A549 (cell line): ENCODE measurements at regions not wholly inside any gene's neighbourhood (a gene's known extent, or its start where the extent isn't known, plus 50 kb on each side); places are given as distances from the start of the nearest gene placed in this dataset.
"Not testable (repeated sequence)": the region's sequence is repeated elsewhere in the genome, so short reads cannot be mapped to it uniquely, and the experiment has no call there.

Experiments used
- ATAC-seq, 2 experiments: fragments of 200-7000 bp in 1 of 2; fragments of >200 bp in 1 of 2; cut with Nextera tagmentation in 1 of 2; cut with Tn5 transposase in 1 of 2; 3 replicates each; pipeline versions ENCODE4 v1.8.0 to v1.9.1; 2018 to 2020; ENCODE audit warnings: mild to moderate bottlenecking in 1 of 2, moderate library complexity in 1 of 2
- CTCF ChIA-PET: fragments of 300-600 bp; sonication (Branson Sonifier 250); formaldehyde crosslinking; extraction: SDS; loops from one replicate; lab custom pipeline; 2021; ENCODE audit warnings: antibody characterized with exemption, inconsistent platforms; lab: Yijun Ruan, JAX
- POLR2A ChIA-PET: fragments of 350-600 bp; formaldehyde crosslinking; extraction: SDS; loops from one replicate; lab custom pipeline; 2021; ENCODE audit warnings: antibody characterized with exemption, inconsistent platforms; lab: Yijun Ruan, JAX
- DNase-seq, 2 experiments: peaks; one replicate each; pipeline versions ENCODE4 v3.0.0 to v3.0.0-alpha.2; 2011 to 2016; ENCODE audit warnings: low read depth in 1 of 2, low spot score in 1 of 2
- FAIRE-seq: peaks from 2 replicates; lab custom pipeline; 2011; peaks lifted over from hg19 to GRCh38; lab: Jason Lieb, UNC
- H3K27ac ChIP-seq, 2 experiments: fragments of >200 bp; sonication (Bioruptor Twin); formaldehyde crosslinking; 3 replicates each; pipeline ENCODE4 v1.5.1; 2016 to 2017
- H3K4me1 ChIP-seq: fragments of >200 bp; sonication (Bioruptor Twin); formaldehyde crosslinking; 3 replicates; pipeline ENCODE4 v1.6.1; 2016
- H3K4me2 ChIP-seq: fragments of >200 bp; sonication (Bioruptor Twin); formaldehyde crosslinking; 3 replicates; pipeline ENCODE4 v1.6.1; 2016
- H3K4me3 ChIP-seq: fragments of >200 bp; sonication (Bioruptor Twin); formaldehyde crosslinking; 3 replicates; pipeline ENCODE4 v1.5.1; 2016
- H3K9me3 ChIP-seq: fragments of >200 bp; sonication (Bioruptor Twin); formaldehyde crosslinking; 3 replicates; pipeline ENCODE4 v1.6.1; 2016
- WGBS: methylation state at CpG from one replicate; pipeline ENCODE4 v1.1.6; 2017; ENCODE audit errors: missing lambda C conversion rate; 5-methylcytosine and 5-hydroxymethylcytosine counted together

DNA sequence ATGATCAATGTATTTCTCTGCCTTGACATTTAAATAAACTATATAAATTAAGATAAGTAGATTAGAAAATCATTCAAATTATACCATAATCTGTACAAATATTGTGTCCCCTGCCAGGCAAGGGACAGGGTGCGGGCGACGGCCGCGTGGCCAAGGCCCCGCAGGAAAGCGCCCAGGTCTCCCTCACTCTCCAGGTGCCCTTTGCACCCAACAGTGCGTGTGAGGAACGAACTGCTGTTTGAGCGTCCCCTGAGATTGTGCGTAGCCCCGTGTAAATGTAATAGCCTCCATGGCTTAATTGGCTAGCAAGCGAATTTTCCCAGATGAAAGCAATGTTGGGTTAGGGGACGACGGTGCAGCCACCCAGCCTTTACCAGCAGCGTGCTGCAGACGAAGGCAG lies 161.4 kb downstream of the SYT15 start:
- H3K4me1 ChIP-seq, DNase-seq, H3K27ac ChIP-seq, FAIRE-seq, H3K4me3 ChIP-seq, CTCF ChIA-PET, ATAC-seq, H3K9me3 ChIP-seq, POLR2A ChIA-PET, H3K4me2 ChIP-seq: not testable (repeated sequence)
- 89% methylated on average over 16 of the region's 17 CpGs for WGBS

DNA sequence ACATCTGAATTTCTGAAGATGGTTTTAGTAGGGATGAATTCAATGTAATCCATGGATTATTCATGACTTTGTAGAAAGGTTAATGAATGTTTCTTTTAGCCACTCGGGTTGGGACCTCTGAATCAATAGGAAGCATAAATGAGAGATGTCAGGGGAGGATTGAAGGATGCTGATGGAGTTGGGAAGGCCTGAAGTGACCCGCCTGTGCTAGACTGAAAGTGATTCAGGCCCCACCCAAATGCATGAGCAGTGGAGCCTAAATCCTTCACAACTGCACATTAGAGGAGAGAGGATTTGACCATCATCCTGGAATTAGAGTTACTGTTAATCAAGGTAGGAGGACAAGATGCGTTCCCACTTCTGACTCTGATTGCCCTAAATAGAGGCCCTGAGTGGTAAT lies 162.2 kb upstream of the PTPN20 start:
- DNase-seq, CTCF ChIA-PET, H3K4me2 ChIP-seq, H3K27ac ChIP-seq, H3K4me1 ChIP-seq, H3K4me3 ChIP-seq, FAIRE-seq, H3K9me3 ChIP-seq, ATAC-seq, POLR2A ChIA-PET: not testable (repeated sequence)
- WGBS: 65% methylated on average over 3 of the region's 3 CpGs

DNA sequence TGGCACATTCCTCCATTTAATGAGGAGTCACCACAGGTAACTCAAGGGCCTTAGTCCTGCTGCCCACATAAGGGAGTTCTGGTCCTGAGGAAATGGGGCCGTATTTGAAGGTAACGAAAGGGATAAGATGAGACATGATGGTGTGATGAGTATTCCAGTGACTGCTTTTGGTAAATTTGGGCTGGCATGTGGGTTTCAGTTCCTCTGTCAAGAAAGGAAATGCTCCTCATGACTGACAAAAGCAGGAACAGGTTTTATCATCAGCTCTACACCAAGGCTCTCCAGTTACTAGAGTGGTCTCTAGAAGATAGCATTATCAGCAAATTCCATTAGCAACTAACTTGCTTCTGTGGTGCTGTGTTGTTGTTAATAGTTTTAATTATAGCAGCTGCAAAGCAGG lies 161.8 kb upstream of the PTPN20 start:
- POLR2A ChIA-PET, CTCF ChIA-PET: not testable (repeated sequence)

DNA sequence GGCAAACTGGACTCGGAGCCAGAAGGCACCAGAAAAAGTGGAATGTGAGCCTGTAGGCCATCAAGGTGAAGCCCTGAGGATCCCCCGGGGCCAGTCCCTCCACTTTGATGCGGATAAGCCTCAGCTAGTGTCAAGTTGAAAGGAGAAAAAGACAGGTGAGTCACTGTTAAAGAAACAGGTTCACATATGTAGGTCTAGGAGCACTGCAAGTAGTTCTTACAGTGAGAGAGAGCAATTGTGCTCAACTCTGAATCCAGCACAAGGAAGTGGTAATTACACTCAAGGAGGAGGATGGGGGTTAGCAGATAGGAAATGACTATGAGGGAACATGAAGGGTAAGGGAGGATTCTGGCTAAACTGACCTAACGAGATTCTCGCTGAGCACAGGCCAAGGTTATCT lies 157.5 kb upstream of the PTPN20 start:
- CTCF ChIA-PET, POLR2A ChIA-PET, FAIRE-seq, DNase-seq, H3K4me1 ChIP-seq, H3K27ac ChIP-seq, H3K9me3 ChIP-seq, H3K4me2 ChIP-seq, ATAC-seq, H3K4me3 ChIP-seq: not testable (repeated sequence)
- 86% methylated on average over 1 of the region's 5 CpGs for WGBS

More for the DNA sequence above, 161.8 kb upstream of the PTPN20 start:
- DNase-seq, H3K27ac ChIP-seq, H3K4me3 ChIP-seq, H3K9me3 ChIP-seq, H3K4me2 ChIP-seq, FAIRE-seq, H3K4me1 ChIP-seq, ATAC-seq: not testable (repeated sequence)
- 91% methylated on average over 2 of the region's 2 CpGs for WGBS

DNA sequence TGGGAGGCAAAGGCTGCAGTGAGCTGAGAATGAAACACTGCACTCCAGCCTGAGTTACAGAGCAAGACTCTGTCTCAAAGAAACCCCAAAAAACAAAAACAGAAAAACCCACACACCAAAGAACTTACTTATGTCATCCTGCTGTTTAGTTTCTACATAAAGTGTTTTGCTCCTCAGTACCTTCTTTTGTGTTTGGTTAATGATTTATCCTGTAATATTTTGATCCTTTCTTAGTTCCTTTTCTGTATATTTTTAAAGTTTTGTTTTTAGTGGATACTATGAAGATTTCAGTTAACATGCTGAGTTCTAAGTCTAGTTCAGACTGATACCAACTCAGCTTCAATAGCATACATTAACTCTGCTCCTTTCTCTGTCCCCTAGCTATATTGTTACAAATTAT lies 149.8 kb upstream of the PTPN20 start:
- CTCF ChIA-PET, H3K27ac ChIP-seq, H3K9me3 ChIP-seq, FAIRE-seq, H3K4me1 ChIP-seq, DNase-seq, ATAC-seq, POLR2A ChIA-PET, H3K4me2 ChIP-seq, H3K4me3 ChIP-seq: not testable (repeated sequence)

DNA sequence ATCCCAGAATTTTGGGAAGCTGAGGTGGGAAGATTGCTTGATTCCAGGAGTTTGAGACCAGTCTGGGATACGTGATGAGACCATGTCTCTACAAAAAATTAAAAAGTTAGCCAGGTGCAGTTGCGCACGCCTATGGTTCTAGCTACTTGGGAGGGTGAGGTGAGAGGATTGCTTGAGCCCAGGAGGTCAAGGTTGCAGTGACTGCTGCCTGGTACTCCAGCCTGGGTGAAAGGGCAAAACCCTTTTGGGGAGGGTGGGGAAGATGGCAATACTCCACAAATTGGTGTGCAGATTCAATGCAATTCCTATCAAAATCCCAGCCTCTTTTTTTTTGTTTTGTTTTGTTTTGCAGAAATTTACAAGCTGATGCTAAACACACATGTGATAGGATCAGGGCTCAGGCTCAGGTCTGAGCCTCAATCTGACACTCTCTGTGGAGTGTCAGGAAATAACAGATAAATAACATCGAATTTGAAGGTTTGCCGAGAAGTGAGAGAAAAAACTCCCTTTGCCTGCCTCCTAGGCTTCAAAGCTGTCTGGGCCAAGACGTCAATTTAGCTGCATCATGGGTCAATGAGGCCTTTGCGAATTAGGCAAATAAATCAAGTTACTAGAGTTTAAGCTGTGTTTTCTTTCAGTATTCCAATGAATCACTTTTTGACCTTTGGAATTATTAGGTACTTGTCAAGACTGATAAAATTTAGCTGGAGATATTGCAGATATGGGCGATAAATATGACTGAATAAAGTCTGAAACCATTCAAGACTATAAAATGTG lies 142.5 kb upstream of the PTPN20 start:
- H3K4me3 ChIP-seq, ATAC-seq, CTCF ChIA-PET, POLR2A ChIA-PET, DNase-seq, H3K4me1 ChIP-seq, H3K27ac ChIP-seq, H3K4me2 ChIP-seq, H3K9me3 ChIP-seq, FAIRE-seq: not testable (repeated sequence)
- WGBS: 70% methylated on average over 5 of the region's 8 CpGs

GRCh38 chr10:46773178-46773896 lies 137.9 kb upstream of the PTPN20 start:
- H3K4me1 ChIP-seq, H3K4me3 ChIP-seq, DNase-seq, FAIRE-seq, POLR2A ChIA-PET, H3K9me3 ChIP-seq, H3K4me2 ChIP-seq, CTCF ChIA-PET, H3K27ac ChIP-seq: not testable (repeated sequence)
- 80% methylated on average over 1 of the region's 15 CpGs for WGBS
- peak; percentile 24 to 38; a peak in 3 of 6 replicates for ATAC-seq

GRCh38 chr10:46773897-46774236 lies 137.4 kb upstream of the PTPN20 start:
- DNase-seq, H3K4me3 ChIP-seq, CTCF ChIA-PET, H3K4me2 ChIP-seq, FAIRE-seq, ATAC-seq, H3K9me3 ChIP-seq, H3K4me1 ChIP-seq, POLR2A ChIA-PET, H3K27ac ChIP-seq: not testable (repeated sequence)
- 78% methylated on average over 12 of the region's 14 CpGs for WGBS

DNA sequence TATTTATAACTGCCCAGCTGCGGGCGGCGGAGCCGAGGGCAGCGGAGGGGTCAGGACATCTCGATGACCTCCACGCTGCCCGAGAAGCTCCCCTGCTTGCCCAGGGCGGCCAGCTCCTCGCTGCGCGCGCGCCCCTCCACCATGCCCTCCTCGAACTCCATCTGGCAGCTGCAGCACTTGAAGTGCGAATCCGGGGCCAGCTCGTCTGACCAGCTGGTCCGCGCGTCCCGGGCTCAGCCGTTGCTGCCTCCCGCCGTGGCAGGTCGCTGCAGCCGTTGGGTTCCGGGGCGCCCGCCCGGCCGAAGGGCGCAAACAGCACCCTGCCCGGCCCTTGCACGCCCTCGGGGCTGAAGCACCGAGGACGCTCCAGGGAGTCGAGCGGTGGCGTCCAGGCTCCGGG lies 136.9 kb upstream of the PTPN20 start:
- CTCF ChIA-PET, H3K27ac ChIP-seq, ATAC-seq: not testable (repeated sequence)

DNA sequence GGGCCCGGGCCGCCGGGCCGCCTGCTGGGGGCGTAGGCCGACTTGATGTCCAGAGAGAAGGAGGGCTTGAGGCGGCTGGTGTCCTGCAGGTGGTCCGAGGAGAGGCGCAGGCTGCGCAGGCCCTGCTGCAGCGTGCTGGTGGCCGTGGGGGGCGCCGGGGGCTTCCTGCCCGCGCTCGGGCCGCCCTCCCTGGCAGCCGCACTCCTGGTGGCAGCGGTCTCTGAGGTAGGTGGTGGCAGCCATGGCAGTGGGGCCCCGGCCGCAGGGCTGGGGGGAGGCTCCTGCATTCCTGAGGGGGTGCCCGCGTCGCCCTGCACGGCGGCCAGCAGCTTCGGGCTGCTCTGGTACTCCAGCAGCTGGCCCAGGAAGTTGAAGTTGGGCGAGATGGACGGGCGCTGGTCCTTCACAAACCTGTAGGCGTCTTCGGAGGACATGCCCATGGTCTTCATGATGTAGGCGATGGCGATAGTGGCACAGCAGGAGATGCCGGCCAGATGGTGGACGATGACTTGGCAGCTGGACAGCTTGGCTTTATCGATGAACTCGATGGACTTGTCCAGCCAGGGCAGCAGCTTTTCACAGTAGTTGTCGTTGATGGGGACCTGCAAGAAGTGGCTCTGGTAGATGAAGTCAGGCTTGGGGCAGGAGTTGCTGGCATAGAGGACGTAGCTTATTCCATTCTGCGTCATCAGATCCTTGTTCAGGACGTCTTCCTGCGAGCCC lies 136.1 kb upstream of the PTPN20 start:
- H3K9me3 ChIP-seq, DNase-seq, POLR2A ChIA-PET, FAIRE-seq, H3K4me1 ChIP-seq, ATAC-seq, H3K4me2 ChIP-seq, H3K27ac ChIP-seq, CTCF ChIA-PET, H3K4me3 ChIP-seq: not testable (repeated sequence)
- 96% methylated on average over 13 of the region's 44 CpGs for WGBS

More for the DNA sequence above, 136.9 kb upstream of the PTPN20 start:
- POLR2A ChIA-PET, H3K4me2 ChIP-seq, H3K9me3 ChIP-seq, H3K4me3 ChIP-seq, DNase-seq, H3K4me1 ChIP-seq, FAIRE-seq: not testable (repeated sequence)
- WGBS: 97% methylated on average over 12 of the region's 42 CpGs

DNA sequence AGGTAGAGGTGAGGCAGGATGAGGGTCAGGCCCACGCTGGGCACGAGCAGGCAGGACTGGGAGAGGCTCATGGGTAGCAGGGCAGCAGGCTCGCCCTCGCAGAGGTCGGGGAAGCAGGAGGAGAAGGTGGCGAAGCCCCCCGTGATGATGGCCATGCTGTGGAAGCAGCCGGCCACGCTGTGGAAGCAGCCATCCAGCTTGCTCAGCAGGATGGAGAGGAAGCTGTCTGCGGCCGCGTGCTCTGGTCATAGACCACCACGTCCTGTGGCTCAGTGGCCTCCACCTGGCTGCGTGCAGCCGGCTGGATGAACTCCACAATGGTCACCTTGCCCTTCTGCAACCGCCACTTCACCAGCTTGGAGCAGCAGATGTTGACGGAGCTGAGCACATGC lies 135.6 kb upstream of the PTPN20 start:
- POLR2A ChIA-PET, H3K4me3 ChIP-seq, ATAC-seq, FAIRE-seq, DNase-seq, H3K27ac ChIP-seq, H3K4me1 ChIP-seq, CTCF ChIA-PET, H3K4me2 ChIP-seq, H3K9me3 ChIP-seq: not testable (repeated sequence)
- WGBS: 89% methylated on average over 15 of the region's 17 CpGs
